ENCODE measurements at regions not wholly inside any gene's neighbourhood (a gene's known extent, or its start where the extent isn't known, plus 50 kb on each side); places are given as distances from the start of the nearest gene placed in this dataset.

DNA sequence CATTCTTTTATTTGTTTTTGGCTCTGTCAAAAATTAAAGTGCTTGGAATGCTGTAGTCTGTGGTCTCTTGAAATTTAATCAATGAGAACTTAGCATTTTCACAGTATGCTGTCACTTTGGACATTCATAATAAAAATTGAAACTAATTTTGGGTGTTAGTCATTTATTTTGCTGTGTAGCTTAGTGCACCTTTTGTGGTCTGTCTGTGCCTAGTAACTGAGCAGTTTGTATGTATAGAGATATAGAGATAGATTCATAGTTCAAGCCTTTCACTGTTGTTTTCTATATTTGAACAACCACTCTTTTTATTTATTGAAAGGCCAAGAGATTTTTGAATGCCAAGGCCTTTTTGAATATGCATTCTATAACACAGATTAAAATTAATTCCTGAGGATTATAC, 86.4 kb upstream of the TIAM2 start:
- TF ChIP-seq, protein P1, sequence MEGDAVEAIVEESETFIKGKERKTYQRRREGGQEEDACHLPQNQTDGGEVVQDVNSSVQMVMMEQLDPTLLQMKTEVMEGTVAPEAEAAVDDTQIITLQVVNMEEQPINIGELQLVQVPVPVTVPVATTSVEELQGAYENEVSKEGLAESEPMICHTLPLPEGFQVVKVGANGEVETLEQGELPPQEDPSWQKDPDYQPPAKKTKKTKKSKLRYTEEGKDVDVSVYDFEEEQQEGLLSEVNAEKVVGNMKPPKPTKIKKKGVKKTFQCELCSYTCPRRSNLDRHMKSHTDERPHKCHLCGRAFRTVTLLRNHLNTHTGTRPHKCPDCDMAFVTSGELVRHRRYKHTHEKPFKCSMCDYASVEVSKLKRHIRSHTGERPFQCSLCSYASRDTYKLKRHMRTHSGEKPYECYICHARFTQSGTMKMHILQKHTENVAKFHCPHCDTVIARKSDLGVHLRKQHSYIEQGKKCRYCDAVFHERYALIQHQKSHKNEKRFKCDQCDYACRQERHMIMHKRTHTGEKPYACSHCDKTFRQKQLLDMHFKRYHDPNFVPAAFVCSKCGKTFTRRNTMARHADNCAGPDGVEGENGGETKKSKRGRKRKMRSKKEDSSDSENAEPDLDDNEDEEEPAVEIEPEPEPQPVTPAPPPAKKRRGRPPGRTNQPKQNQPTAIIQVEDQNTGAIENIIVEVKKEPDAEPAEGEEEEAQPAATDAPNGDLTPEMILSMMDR (IDR thresholded peaks at IDR 0.05), result no peak
- TF ChIP-seq ZFX (IDR thresholded peaks at IDR 0.05; ENCODE audit: borderline replicate concordance), result no peak
- H3K27ac ChIP-seq, result no peak overlapping the region

DNA sequence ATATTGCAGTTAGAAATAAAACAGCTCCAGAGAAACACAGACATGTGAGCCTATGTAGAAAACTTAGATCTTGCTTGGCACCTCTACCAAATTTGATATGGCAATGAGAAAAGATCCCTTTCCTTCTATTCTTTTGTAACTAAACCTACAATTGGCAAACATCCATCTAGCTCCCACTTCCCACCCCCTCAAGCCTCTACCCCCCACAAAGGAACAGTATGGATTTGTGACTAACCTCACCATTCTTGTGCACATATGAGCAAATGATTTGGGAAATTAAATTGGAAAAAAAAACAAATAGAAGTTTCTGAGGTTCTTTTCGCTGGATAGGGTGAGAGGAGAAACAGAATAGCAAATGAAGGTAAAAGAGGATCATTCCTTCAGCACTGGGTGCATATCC, 85.8 kb upstream of the TIAM2 start:
- TF ChIP-seq, protein P1 (IDR thresholded peaks at IDR 0.05), result no peak
- TF ChIP-seq ZFX (IDR thresholded peaks at IDR 0.05; ENCODE audit: borderline replicate concordance), result no peak
- H3K27ac ChIP-seq, result no peak overlapping the region

DNA sequence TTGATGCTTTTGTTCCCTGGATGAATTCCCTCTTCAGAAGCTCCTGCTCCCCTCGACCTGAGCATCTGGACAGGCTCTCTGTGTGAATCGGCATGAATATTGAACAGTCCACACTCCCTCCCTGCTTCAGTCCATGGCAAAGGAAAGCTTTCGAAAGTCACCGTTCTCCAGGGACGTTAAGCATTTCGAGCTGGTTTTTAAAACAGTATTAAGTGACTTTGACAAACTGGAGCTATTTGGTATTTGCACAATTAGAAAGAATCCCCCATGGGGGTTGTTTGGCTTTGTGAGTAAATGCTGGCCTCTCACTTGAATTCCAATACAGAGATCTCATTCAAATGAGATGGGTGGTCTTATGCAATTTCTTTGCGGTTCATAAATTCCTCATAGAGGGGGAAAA, 85.3 kb upstream of the TIAM2 start:
- H3K27ac ChIP-seq, result no peak overlapping the region
- no peak for TF ChIP-seq ZFX (IDR thresholded peaks at IDR 0.05; ENCODE audit: borderline replicate concordance)
- TF ChIP-seq, protein P1 (IDR thresholded peaks at IDR 0.05), result no peak

DNA sequence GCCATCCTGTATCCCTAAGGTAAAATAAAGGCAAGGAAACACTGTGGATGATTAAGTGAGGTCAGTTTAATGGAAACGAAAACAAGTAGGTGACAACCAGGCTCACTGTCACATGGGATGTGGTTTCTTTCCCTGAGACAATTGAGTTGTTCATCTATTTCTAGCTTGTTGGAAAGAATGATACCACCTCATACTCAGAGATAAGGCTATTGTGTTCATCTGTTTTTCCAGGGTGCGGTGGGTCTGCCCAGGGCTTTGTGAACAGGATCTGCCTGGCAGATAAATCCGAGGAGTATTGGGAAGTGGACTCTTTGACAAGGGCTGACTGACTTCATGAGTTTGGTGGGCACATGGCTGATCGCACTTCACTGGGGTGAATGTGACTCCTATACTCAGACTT, 80.8 kb upstream of the TIAM2 start:
- TF ChIP-seq, protein P1 (IDR thresholded peaks at IDR 0.05), result no peak
- no peak for TF ChIP-seq ZFX (IDR thresholded peaks at IDR 0.05; ENCODE audit: borderline replicate concordance)
- H3K27ac ChIP-seq, result no peak overlapping the region

DNA sequence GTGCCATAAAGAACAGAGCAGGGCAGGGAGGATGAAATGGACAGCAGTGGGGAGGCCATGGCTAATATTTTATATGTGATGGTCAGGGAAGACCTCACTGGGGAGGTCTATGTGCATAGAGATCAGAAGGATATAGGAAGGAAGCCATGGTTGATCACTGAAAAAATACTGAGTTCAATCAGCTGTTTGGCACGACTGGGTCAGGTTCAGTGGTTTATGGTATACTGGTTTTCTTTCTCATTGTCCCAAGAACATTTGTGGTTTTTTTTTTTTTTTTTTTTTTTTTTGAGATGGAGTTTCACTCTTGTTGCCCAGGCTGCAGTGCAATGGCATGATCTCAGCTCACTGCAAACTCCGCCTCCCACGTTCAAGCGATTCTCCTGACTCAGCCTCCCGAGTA, 78.3 kb upstream of the TIAM2 start:
- no peak for TF ChIP-seq ZFX (IDR thresholded peaks at IDR 0.05; ENCODE audit: borderline replicate concordance)
- TF ChIP-seq, protein P1 (IDR thresholded peaks at IDR 0.05), result no peak
- H3K27ac ChIP-seq, result no peak overlapping the region

DNA sequence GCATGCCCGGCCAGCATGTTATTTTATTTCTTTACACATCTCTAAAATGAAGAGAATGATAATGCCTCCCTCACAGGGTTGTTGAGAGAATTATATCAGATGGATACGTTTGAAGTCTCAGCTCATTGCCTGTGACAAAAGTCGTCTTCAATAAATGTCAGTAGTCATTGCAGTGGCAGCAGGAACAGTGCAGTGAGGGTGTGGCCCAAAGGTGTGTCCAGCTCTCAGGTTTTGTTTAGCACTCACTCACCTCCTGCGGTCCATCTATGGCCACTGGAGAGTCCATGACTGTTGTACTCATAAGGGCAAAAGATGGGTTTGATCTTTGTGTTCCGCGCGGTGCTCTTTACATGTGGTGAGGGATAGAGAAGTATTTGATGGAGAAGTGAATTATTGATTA, 77.2 kb upstream of the TIAM2 start:
- H3K27ac ChIP-seq, result no peak overlapping the region

DNA sequence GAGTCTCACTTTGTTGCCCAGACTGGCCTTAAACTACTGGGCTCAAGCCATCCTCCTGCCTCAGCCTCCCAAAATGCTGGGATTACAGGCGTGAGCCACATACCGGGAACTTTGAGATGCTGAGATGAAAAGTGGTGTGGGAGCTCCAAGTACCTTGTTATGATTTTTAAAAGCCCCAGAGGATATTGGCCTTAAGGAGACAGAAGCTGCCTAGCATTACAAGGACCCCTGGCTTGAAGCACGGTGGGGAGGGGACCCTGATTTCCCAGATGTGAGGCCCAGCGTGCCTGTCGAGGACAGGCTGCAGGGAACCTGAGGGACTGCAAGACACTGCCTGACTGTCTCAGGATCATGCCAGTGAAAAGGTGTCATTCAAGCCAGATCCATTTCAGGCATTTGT, 75.3 kb upstream of the TIAM2 start:
- H3K27ac ChIP-seq, result no peak overlapping the region
- TF ChIP-seq ZFX (IDR thresholded peaks at IDR 0.05; ENCODE audit: borderline replicate concordance), result no peak
- TF ChIP-seq, protein P1 (IDR thresholded peaks at IDR 0.05), result no peak

More for the DNA sequence above, 77.2 kb upstream of the TIAM2 start:
- no peak for TF ChIP-seq ZFX (IDR thresholded peaks at IDR 0.05; ENCODE audit: borderline replicate concordance)
- TF ChIP-seq, protein P1 (IDR thresholded peaks at IDR 0.05), result no peak
